NOMO-1 treated with dmso at 0.1 percent for 144 hours (cell line): ENCODE measurements at regions not wholly inside any gene's neighbourhood (a gene's known extent, or its start where the extent isn't known, plus 50 kb on each side); places are given as distances from the start of the nearest gene placed in this dataset.

ENCODE experiments used
- DNase-seq: peaks from one replicate; lab custom pipeline; 2025; ENCODE audit not compliant: unreplicated experiment; lab: John Stamatoyannopoulos, UW

DNA sequence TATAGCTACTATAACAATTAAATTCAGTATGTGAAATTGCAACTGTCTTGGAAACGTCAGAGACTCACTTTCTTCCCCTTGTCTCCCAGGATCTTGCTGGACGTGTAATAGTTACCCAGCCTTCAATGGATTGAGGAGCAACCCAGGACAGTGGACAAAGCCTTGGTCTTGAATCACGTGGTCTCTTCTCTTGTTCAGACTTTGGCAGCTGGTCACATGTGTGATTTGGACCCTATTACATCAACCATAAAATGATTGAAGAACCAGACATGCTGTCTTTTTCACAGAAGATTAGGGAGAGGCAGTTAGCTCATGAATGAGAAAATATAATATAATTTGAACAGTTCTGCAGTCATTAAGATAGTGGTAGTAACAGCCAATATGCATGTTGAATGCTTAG is 1085.5 kb upstream of the RBFOX1 start:
- DNase-seq, result no peak

DNA sequence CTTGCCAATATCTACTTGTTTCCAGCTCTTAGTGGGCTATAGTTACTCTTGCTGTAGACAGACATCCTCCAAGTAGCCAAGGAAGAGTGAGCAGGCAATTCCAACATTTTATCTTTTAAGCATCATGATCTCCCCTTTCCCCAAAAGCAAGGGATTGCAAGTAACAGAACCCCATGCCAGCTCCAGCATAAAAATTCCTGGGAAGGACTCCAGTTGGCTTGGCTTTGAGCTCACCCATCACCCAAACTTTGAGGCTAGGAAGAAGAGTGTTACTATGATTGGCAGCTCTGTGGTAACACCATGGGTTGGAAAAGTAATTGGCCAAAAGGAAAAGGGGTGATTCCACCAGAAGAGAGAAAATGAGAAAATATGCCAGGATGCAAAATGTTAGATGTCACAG is 1086.4 kb upstream of the RBFOX1 start:
- no peak for DNase-seq

DNA sequence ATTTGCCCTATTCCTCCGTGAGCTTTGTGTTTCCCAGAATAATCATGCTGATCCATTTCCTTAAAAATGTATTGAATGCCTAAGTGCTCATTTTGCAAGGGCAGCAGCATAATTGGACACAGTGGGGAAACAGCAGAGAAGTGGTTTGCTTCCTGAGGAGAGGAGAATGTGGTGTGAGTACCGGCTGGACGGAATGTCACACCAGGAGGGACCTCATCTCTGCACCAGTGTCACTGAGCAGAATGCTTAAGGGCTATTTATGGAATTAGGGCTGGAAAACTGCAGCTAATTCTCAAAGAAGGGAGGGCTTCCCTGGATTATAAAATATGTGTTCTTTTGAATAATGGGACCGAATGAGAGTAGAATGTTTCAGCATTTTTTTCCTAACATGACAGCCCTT is 1100.6 kb upstream of the RBFOX1 start:
- no peak for DNase-seq

DNA sequence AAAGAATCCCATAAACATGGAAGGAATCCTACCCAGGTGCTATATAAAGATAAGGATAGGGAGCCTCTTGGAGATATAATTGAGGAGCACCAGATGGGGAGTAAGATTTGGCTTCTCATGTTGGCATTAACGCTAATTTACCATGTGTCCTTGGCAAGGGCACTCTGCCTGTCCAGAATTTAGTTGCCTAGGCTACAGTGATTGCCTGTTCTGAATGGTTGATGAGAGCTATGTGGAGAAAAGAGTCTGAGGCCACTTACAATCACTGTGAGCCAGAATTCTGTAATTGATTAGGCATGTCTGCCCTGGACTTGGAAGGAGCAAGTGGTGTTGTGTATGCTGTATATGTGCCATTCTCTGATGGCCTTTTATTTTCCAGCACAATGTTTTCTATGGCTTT is 1101.2 kb upstream of the RBFOX1 start:
- DNase-seq, result no peak

DNA sequence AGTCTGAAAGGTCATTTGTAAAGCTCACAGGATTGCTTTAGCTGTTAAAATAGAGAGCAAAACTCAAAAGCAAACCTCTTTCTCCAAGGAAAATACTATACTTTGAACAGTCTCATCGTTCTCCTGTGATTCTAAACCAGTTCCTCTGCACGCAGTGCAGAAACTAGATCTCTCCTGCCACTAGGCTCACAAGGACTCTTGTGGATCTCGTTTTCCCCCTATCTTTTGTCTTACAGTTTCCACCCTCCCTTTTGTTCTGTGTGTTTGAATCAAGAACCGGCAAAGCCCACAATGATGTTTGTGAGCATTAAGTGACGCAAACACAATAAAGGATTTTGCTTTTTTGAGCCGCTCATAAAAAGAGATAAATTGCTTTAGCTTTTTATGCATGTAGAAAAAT is 1103.5 kb upstream of the RBFOX1 start:
- no peak for DNase-seq

DNA sequence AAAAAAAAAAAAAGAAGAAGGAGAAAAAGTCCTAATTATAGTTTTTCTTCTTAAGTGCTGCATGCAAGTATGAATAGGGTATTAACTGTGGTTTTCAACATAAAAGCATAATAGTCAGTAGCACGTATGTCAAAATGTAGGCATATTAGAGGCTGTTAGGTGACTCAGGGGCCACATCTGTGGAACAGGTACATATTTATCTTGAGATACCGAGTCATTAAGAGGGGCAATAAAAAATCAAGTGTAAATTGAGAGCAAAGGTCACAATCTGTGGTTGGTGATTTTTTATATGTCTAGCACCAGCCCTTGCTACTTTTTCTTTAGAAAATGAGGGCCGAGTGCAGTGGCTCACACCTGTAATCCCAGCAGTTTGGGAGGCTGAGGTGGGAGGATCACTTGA is 1113.8 kb upstream of the RBFOX1 start:
- no peak for DNase-seq

DNA sequence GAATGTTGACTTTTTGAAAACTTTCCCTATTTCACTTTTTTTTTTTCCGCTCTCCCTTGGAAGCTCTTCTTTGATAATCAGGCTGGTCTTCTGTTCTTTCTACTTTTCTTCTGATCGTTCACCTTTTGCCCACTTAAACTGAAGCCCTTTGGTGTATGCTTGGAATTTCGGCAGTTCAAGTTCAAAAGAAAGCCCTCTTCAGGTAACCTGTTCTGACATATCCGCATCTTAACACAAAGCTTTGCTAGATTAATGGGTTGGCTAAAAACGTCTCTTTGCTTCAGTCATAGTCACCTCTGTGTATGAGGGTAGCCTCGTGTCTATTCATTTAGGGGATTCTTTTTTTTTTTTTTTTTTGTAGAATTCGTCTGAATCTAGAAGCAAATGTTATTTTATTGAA is 1115.8 kb upstream of the RBFOX1 start:
- DNase-seq, result no peak

DNA sequence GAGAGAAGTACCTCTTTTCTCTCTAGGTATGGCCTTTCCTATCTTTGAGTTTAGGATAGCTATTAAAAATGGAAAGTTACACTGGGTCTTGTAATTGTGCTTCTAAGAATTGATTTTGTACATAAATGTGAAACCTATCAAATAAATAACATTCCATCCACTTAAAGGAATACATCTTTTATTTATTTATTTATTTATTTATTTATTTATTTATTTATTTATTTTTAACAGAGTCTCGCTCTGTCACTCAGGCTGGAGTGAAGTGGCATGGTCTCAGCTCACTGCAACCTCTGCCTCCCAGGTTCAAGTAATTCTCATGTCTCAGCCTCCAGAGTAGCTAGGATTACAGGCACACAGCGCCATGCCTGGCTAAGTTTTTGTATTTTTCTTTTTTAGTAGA is 1114.0 kb upstream of the EEF2KMT start:
- no peak for DNase-seq

DNA sequence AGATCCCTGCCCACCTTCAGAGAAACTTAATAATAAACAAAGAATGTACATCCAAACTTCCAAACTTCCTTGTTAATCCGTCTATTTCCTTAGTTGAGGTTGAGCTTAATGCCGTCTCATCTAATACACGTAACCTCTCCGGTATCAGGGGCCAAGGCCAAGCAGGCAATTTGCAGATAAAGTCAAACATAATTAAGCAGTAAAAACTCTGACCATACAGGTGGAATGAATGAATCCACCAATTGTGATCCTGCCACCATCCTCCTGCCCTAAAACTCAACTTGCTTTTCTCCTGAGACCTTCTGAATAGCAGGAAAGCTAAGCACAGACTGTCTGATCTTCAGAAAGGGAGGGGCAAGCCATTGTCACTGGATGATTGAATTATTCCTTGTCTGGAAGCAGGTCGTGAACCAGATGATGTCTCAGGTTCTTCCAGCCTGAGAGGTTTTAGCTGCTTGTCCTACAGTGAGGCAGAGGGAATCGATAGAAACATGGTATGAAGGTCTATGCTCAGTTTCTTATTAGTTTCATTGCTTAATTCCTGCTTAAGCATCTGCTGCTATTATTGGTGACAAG is 1111.8 kb upstream of the EEF2KMT start:
- DNase-seq, result no peak

DNA sequence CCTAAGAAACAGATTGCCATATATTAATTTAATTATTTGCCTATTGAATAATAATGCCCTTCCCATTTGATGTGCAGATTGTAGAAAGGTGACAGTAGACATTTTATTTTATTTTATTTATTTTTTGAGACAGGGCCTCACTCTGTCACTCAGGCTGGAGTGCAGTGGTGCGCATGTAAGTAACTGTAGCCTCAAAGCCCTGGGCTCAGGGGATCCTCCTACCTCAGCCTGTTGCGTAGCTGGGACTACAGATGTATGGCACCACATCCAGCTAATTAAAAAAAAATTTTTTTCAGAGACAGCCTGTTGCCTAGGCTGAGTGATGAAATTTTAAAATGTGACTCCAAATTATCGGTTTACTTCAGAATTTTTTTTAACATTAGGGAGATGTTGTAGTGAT is 1110.0 kb upstream of the EEF2KMT start:
- no peak for DNase-seq

DNA sequence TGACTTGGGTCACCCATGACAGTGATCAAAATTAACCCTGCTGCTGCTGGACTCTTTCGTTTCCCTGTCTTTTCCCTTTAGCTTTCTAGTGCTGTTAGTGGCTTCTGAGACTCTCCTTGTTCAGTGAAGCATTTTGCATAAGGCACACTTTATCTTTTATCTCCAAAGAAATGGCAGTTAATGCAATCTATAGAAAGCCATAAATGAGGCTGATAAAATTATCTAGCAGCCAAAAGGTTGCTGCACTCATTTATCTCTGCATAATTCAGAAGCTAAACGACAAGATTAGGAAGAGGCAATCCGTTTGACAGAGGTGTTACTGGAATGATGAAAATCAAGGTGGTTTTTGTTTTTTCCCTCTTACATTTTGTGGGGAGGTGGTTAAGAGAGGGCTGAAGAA is 1109.5 kb upstream of the EEF2KMT start:
- no peak for DNase-seq

DNA sequence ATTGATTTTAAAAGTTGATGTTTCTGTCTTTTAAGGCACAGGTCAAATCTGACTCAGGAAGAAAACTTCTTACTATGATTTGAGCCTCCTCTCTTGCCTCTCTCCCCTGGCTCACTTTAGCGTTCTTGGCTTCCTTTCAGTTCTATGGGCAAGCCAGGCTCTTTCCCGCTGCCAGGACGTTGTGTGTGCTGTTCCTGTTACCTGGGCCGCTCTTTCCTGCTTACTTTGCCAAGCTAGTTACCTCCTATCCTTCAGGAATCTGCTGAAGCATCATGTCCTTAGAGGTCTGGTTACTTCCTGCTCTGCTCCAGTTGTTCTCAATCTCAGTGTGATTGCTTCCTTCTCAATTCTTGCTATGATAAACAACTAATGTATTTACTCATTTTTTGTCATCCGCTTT is 1108.5 kb upstream of the EEF2KMT start:
- no peak for DNase-seq

DNA sequence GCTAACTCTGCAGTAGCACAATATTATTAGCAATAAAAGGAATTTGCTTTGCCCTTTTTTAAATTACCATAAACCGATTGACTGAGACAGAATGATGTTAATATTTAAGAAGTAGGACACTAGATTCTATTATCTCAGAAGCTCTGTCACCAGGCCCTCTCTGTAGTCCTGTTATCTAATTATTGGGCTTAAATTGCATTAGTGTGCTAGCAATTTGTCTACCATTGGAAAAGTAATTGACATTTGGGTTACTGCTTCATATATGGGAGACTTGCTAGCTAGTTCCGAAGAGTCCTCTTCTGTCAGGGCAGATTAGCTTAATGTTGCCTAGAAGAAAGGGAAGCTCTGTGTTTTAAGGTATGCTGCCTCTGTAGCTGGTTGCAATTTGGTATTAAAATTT is 1107.3 kb upstream of the EEF2KMT start:
- DNase-seq, result no peak

DNA sequence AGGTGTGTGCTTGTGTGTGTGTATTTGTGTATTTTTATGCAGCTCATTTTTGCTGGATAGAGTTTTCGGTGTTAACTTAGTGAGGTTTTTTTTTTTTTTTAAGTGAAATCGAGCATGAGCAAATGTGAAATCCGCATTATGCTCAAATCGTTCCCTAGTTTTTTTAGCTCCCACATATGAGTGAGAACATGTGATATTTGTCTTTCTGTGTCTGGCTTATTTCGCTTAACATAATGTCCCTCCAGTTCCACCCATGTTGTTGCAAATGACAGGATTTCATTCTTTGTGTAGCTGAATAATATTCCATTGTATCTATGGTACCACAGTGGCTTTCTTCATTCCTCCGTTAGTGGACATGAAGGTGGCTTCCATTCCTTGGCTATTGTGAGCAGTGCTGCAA is 1103.3 kb upstream of the EEF2KMT start:
- DNase-seq, result no peak

DNA sequence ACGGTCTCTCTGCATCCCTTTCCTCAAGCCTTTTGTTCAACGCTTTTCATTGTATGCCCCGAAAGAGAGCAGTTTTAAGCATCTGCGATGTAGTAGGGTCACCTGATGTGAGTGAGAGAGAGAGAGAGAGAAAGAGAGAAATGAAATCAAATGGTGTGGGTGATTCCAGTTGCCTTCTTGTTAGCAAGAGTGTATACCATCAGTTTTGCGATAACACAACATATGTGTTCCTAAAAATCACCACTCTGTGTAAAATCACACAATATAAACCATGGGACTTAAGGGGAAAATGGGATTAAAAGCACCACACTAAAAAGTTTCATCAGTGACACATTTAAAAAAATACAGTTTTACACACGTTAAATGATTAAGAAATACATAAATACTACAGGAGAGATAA is 1102.7 kb upstream of the EEF2KMT start:
- DNase-seq, result no peak

DNA sequence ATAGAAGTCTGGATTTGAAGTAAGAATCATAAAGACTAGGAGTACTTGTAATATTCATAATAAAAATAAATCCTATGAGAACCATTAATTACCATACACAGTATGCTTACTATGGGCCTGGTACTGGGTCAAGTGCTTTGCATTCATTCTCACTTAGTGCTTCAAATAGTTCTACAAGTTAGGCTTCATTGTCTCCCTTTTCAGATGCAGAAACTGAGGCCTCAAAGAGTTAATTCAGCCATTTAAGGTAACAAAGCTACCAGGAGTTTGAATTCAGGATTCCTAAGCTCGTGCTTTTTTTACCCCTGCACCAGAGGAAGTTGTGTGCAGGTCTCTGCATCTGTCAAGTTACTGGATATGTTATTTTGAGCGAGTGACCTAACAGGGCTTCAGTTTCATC is 1098.4 kb upstream of the EEF2KMT start:
- DNase-seq, result no peak

DNA sequence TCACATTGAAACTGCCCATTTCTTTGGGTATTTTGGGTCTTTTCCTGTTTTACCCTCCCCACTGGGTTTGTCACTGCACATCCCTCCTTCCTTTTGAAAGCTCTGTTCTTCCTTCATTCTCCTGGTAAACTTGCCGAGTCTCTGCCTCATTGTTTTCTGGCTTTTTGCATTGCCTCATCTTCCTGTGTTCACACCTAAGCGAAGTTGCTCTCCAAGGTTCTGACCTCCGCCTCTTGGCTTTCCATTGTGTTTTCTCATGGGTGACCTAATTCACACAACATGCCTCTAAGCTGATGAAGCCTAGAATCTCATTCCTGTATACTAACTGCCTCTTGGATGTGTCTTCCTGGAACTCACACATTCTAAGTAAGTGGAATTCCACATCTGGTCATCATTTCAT is 1096.1 kb upstream of the EEF2KMT start:
- no peak for DNase-seq

DNA sequence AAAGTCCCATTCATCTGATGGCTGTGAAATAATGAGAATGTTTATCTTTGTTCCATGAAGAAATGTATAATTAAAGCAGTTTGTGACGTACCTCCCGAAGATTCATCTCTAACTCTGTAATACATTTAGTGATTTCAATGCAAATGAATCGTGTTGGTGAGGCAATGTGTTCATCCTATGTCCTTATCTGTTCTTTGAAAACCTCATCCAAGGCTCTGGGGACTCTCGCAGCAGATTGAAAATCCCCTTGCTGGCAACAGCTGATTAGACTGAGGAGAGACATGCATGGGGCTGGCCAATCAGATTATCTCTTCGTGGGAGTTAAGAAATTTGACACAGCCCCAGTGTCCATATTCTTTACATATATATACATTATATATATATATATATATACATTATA is 1095.4 kb upstream of the EEF2KMT start:
- no peak for DNase-seq

DNA sequence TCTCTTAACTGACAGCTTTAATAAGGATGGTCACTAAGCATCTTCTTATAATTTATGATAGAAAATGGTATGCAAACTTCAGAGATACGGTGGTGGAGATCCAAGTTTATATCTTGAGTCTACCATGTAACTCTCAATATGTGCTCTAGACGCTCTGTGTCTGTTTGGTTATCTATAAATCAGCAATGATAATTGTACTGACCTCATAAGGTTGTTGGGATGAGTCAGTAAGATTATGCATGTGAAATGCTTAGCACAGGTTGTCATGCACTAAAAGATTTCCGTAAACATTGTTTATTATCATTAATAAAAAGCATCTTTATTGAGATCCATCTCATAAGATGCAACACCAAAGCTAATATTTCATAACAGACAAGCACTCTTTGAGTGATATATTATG is 1094.9 kb upstream of the EEF2KMT start:
- no peak for DNase-seq

DNA sequence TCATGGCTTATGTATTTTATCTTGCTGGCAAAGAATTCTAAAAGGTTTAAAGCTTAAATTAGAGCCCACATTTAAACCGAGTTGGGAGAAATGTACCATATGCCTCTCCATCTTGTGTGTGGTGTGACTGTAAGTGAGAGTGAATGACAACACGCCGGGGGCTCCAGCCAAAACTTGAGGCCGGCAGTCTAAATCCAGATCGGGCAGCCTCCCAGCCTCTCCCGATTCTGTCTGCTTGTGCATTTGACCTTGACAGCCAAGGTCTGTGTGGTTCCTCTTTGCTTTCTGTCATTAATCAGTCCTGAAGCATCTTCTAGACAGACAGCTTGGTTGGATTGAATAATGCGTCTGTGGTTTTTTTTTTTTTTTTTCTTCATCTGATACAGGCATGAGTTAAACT is 1093.2 kb upstream of the EEF2KMT start:
- DNase-seq, result no peak

DNA sequence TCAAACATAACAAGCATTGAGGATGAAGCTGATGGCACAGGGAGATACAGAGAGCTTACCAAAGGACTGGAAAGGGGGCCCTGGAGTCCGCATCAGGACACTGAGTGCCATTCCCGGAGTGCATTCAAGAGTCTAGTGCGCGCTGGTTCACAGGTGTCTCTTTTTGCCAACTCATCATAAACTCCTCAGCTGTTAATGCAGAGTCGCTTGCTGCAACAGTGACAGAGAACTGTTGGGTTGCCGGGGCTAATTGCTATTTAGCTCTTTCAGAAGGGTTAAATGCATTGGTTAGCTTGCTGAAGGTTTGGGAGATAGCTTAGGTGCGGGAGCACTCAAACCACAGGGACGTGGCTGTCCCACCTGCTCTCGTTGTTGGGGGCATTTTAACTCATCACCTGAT is 1091.6 kb upstream of the EEF2KMT start:
- DNase-seq, result no peak

DNA sequence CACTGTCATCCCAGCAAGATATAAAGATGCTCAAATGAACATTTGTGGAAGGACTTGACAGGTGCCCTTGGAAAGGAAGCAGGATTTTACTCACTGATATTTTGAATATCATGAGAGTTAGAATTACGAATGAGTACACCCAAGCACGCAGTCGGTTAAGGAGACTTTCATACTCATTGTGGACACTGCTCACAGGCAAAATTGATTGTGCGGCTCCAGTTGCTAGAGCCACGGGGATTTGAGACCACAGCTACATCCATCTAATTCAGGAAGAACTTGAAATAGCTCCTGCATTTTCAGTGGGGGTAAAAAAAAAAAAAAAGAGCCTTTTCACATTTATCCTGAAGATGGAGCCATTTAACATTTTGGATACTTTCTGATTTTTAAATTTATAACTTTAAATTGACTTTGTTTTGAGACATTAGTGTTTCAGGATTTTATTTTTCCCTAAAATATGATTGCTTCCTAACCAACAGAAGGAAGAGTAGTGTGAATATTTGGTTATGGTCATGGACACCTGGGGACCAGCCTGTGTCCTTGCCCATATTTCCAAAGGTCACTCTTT is 1080.1 kb upstream of the EEF2KMT start:
- DNase-seq, result no peak

DNA sequence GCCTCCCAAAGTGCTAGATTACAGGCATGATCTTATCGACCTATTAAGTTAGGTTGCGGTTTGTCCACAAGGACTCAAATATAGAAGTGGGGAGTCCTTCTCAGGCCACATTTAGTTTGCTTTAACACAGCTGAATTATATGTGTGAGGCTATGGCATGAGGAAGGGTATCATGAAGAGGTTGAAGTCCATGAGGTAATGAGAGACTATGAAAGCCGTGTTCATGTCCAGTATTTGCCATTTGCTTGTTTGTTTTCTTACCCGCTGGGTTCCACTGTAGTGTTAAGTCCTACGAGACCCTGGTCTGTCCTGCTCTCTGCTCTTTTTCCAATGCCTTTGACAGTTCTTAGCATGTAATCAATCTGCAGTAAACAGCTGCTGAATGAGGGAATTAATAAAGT is 1072.4 kb upstream of the EEF2KMT start:
- DNase-seq, result no peak
